ENCODE measurements at regions not wholly inside any gene's neighbourhood (a gene's known extent, or its start where the extent isn't known, plus 50 kb on each side); places are given as distances from the start of the nearest gene placed in this dataset.

GRCh38 chr17:83186751-83187421, 107.5 kb downstream of the METRNL start:
- TF ChIP-seq CTCF (IDR thresholded peaks at IDR 0.05; ENCODE audit: low read length) = no peak
- no peak for TF ChIP-seq EZH2 (IDR thresholded peaks at IDR 0.05; ENCODE audit: borderline replicate concordance, low read length)

All from OCI-LY1 (cell line).